ENCODE measurements at regions not wholly inside any gene's neighbourhood (a gene's known extent, or its start where the extent isn't known, plus 50 kb on each side); places are given as distances from the start of the nearest gene placed in this dataset.

DNA sequence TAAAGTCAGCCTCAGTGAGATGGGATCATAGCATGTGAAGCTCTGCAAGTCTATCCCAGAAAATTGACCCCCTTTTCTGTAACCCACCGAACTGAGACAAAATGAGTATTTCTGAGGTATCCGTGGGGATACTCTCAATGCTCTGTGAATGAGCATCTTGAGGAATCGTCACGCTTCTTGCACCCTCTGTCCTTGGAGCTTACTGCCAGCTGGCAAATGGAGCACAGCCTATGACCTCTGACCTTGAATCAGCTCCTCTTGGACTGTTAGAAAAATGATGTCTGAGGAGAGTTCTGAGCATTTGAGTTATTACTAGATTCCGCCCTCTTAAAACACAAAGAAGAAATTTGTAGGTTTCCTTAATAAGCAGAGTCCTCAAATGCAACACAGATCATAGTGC is 342.1 kb downstream of the ZFHX3 start:
- Histone ChIP-seq H4K20me1 (replicated peaks in 1 of 2; ENCODE audit: control insufficient read depth in 1 of 2, insufficient read depth in 2 of 2, low read length in 2 of 2) (no peaks in the 10 kb centered on the region), H2BK20ac (ENCODE audit: low read length) (no peak overlapping the region), H3K27me3 (replicated peaks in 1 of 4; ENCODE audit: control insufficient read depth in 3 of 4, extremely low read depth in 1 of 4, insufficient read depth in 3 of 4, low read length in 3 of 4) (no peaks in the 10 kb centered on the region), H4K8ac (ENCODE audit: extremely low read depth, insufficient read depth, low read length) (no peak overlapping the region), H2BK12ac (ENCODE audit: low read depth, low read length) (no peak overlapping the region), H3K23me2 (ENCODE audit: low read depth, low read length) (no peaks in the 10 kb centered on the region), H2BK15ac (ENCODE audit: low read length) (no peak overlapping the region), H3K14ac (ENCODE audit: insufficient read length) (no peak overlapping the region), H3K4me2 (ENCODE audit: insufficient read depth in 1 of 2, low read depth in 2 of 2, low read length in 2 of 2) (no peak overlapping the region), H3K18ac (ENCODE audit: extremely low read depth, low read length) (no peak overlapping the region), H3K79me1 (ENCODE audit: low read depth, low read length) (no peaks in the 10 kb centered on the region), H3K79me2 (ENCODE audit: control insufficient read depth in 1 of 2, insufficient read depth in 2 of 2, low read length in 2 of 2) (no peaks in the 10 kb centered on the region), H2BK5ac (ENCODE audit: low read depth, low read length) (no peak overlapping the region), H3K4ac (replicated peaks; ENCODE audit: insufficient read length, low read depth, low read length) (no peak overlapping the region), H2AFZ (ENCODE audit: low read length) (no peak overlapping the region), H4K91ac (replicated peaks; ENCODE audit: insufficient read length, low read length) (no peak overlapping the region), H3K4me3 (ENCODE audit: extremely low read depth in 1 of 4, insufficient read depth in 2 of 4, low read depth in 3 of 4, low read length in 4 of 4) (no peak overlapping the region), H3K9ac (replicated peaks in 1 of 4; ENCODE audit: extremely low read depth in 1 of 4, low read depth in 3 of 4, low read length in 3 of 4) (no peak overlapping the region), H3K4me1 (replicated peaks in 1 of 4; ENCODE audit: control insufficient read depth in 3 of 4, insufficient read depth in 4 of 4, low read length in 3 of 4) (no peaks in the 10 kb centered on the region), H3K36me3 (ENCODE audit: control insufficient read depth in 2 of 4, insufficient read depth in 4 of 4, low read length in 3 of 4) (no peaks in the 10 kb centered on the region), H2BK120ac (replicated peaks; ENCODE audit: low read depth, low read length) (no peak overlapping the region), H3K9me3 (ENCODE audit: insufficient read depth in 2 of 2, low read depth in 1 of 2, low read length in 1 of 2) (no peaks in the 10 kb centered on the region; a peak in 1 of 4 replicates), H3K27ac (ENCODE audit: low read depth, low read length) (no peak overlapping the region), H3K23ac (ENCODE audit: insufficient read length) (no peak overlapping the region), H2AK5ac (ENCODE audit: low read depth, low read length) (no peak overlapping the region), H4K5ac (ENCODE audit: insufficient read length, low read depth, low read length) (no peak overlapping the region), H3K56ac (replicated peaks; ENCODE audit: insufficient read length, low read depth, low read length) (no peak overlapping the region)
- ChIA-PET CTCF (ENCODE audit: partially characterized antibody) (interaction anchor here (0.9 kb wide), 1 partner anchor 16 kb away, joined by 3 read pairs; no protein-coding TSS in a partner anchor), POLR2A (ENCODE audit: partially characterized antibody) (no interaction called here)
- FAIRE-seq (no peak), DNase-seq (ENCODE audit: low read depth in 1 of 2, low spot score in 2 of 2) (no peak)
- TF ChIP-seq EZH2 (IDR thresholded peaks at IDR 0.05; ENCODE audit: low read depth, low read length, severe bottlenecking) = no peak
- WGBS, 2 experiments (ENCODE audit: extremely low coverage in 1 of 2, insufficient coverage in 1 of 2, insufficient read length in 1 of 2, insufficient replicate concordance in 2 of 2, low coverage in 1 of 2, low lambda C conversion rate in 2 of 2, missing lambda C conversion rate in 1 of 2) = 94% methylated on average over 5 of the region's 5 CpGs; no CpG with 5 or more reads in 1 of the 2 experiments
